T-helper 9 cell (primary cell): ENCODE measurements at regions not wholly inside any gene's neighbourhood (a gene's known extent, or its start where the extent isn't known, plus 50 kb on each side); places are given as distances from the start of the nearest gene placed in this dataset.

ENCODE experiments used
- DNase-seq: peaks from one replicate; pipeline ENCODE4 v3.0.0-alpha.2; 2020

DNA sequence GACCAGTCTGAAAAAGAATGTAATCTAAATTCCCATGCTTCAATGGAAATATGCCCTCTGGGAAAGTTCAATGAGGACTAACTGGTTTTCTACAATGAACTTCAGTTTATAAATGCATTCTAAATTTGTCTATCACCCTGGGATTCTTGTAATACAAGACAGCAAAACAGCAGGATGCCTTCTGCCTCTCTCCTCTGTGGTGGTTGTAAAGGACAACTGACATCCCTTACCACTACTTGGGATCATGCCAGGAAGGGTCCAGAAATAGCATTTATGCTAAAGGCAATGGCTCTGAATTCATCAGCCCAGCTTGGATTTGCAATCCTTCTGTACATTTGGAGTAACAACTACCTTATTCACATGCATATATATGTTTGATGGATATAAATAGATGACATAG, 97.3 kb upstream of the ADAMTS16 start:
- no peak for DNase-seq

DNA sequence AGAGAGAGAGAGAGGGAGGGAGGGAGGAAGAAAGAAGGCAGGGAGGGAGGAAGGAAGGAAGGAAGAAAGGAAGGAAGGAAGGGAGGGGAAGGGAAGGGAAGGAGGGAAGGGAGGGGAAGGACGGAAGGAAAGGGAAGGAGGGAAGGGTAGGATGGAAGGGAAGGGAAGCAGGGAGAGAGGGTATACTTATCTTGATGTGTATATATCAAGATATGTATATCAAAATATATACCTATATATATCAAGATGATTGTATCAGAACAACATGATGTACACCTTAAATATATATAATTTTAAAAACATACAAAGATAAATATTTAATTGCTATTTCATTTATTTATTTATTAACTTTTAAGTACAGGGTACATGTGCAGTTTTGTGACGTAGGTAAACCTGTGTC, 96.8 kb upstream of the ADAMTS16 start:
- no peak for DNase-seq

DNA sequence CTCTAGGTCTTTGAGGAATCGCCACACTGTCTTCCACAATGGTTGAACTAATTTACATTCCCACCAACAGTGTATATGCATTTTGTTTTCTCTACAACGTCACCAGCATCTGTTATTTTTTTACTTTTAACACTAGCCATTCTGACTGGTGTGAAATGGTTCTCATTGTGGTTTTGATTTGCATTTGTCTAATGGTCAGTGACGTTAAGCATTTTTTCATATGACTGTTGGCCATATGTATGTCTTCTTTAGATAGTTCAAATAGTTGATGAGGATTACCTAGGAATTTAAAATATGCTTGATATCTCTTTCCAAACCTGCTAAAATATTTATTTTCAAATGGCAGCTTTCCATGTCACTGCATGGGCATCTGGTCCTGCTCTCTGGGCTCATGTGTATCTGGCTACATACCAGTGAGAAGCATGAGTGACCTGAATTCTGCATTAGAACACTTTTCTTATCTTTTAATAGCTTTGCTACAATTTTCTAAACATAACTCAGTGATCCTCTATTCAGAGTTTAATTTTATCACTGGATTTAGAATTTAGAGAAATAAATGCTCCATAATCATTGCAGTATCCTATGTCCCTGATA, 95.8 kb upstream of the ADAMTS16 start:
- no peak for DNase-seq

DNA sequence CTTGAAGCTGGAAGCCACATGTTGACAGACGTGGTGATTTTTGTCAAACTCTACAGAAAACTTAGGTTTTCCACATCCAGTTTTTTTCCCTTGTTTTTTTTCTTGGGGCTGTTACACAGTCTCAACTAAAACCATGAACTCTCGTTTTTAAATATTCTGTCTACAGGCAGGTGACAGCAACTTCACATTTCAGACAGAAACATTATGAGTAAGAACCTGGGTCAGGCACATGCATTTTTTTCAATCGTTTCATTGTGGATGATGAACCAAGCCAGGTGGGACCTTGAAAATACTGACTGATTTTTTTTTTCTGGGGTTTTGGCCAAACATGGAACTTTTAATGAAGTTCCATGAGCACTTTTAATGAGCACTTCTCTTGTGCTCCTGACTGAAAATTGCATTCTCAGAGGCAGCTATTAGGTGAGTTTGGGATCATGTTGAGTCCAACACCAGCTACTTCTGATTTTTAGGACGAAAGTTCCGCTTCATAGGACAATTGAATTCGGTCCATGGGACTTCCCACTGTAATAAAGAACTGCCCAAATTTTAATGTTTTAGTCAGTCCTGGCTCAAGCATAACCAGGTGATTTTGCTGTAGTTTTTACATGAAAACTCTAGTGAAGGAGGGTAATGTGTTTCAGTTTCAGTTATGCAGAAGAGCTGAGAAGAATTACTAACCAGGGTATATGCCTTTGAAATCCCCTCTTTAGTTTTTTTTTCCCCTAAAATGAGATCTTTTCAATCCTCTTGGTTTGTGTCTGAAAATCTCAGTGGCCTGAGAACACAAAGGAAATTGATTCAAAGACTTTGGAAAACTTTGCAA, 93.2 kb upstream of the ADAMTS16 start:
- DNase-seq = no peak

DNA sequence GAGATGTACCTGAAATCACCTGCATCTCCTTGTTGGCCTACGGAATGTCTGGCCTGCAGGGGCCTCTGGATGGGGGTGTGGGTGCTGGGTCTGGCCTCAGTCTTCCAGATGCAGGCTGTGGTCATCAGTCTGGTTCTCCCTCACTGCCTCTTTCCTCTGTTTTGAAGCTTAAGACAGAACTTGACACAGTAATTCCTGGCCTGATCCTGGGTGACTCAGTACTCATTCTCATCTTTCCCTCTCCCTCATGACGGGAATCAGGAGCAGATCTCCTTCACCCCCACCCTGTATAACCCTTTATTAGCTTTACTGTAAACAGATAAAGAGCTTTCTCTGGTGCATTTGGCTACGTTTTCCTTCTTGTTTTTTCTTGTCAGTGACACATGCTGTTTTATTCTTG, 89.3 kb upstream of the ADAMTS16 start:
- DNase-seq = no peak

DNA sequence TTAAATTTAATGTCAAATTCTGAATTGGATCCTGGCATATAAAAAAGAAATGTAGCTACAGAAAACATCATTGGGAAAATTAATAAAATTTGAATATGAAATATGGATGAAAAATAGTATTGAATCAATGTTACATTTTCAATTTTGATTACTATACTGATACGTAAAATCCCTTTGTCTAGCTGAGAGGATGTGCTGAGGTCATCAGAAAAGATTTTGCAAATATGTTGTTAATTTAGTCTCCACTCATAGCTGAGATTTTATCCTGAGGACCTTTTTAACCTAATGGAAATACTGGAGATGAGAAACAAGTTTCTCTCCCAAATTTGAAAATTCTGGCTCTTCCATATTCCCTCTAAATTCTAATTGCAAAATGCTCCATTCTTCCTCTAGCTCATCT, 84.4 kb upstream of the ADAMTS16 start:
- no peak for DNase-seq

DNA sequence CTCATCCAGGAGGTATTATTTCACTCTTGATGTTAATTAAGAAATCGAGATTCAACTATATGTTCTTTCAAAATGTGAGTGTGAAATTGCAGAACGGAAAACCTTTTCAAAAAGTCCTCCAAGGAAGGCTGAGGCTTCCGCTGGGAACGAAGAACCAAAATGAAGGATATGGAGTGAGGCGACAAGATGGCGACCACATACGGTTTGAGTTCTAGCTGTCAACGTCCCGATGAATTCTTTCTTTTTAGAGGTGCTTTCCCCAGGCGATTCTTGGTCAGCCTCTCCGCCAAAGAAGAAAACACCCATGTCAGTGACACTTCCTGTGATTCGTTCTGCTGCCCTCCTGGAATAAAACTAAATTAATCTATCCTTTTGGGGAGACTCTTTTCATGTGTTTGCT, 78.3 kb upstream of the ADAMTS16 start:
- no peak for DNase-seq

DNA sequence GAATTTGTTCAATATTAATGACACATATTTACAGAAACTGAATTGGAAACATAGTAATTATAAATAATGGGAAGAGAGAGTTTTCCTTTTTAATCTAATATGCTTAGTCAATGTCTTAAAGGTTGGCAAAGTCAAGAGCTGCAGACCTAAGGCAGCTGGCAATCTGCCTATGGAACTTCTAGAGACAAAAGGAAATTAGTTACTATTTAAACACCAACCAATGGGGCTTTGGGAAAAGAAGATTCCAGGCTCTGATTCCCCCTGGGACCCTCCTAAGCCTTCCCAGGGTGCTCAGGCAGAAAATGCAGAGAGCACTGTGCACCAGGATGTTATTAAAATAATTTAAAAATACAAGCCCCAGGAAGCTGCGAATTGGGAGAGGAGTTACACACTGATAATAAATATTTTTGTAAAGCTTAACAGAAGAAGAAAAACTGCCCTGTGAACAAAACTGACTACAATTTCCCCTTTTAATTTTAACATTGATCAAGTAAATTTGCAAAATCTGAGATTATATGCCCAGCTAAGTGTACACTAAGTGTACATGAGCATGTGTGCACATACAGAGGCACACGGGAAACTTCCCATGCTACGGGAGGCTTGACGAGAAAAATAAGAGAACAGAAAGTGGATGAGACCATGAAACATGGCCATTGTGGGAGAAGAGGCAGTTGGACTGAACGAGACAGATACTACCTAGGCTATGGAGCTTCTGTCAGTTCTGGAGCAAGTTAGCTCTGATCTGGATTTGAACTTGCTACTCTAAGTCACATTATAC, 77.4 kb upstream of the ADAMTS16 start:
- DNase-seq = no peak

DNA sequence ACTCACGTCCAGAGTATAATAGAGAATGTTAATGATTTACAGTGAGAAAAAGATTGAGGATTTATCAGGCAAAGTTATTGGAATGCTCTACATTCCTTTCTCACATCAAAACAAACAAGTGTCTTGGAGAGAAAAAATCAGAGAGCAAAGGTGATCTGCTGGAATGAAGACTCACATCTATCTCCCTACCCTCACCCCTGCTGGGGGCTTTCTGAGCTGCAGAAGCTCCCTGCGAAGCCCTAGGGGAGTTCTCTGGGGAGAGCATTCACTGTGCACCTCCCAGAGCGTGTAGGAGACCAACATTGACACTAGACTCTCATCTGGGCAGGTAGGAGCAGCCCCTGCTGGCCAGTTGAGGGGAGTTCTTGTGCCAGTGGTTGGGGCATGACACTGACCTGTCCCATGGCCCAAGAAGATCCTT, 76.6 kb upstream of the ADAMTS16 start:
- DNase-seq = no peak

DNA sequence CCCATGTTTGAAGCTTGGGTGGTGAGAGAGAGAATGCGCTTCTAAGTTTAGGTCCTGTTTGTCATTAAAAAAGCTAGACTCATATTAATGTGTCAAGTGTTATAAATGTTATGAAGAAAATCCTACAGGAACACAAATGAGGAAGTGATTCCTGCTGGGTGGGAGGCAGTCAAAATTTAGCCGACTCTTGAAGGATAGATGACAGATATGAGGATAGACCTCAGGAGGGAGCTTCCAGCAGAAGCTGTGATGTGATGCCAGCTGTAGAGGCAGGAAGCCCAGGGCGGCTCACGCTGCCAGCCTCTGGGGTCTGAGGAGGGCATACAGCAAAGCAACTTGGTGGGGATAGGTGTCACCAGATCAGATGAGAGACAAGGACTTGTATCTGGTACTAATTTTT, 74.7 kb upstream of the ADAMTS16 start:
- DNase-seq = no peak

DNA sequence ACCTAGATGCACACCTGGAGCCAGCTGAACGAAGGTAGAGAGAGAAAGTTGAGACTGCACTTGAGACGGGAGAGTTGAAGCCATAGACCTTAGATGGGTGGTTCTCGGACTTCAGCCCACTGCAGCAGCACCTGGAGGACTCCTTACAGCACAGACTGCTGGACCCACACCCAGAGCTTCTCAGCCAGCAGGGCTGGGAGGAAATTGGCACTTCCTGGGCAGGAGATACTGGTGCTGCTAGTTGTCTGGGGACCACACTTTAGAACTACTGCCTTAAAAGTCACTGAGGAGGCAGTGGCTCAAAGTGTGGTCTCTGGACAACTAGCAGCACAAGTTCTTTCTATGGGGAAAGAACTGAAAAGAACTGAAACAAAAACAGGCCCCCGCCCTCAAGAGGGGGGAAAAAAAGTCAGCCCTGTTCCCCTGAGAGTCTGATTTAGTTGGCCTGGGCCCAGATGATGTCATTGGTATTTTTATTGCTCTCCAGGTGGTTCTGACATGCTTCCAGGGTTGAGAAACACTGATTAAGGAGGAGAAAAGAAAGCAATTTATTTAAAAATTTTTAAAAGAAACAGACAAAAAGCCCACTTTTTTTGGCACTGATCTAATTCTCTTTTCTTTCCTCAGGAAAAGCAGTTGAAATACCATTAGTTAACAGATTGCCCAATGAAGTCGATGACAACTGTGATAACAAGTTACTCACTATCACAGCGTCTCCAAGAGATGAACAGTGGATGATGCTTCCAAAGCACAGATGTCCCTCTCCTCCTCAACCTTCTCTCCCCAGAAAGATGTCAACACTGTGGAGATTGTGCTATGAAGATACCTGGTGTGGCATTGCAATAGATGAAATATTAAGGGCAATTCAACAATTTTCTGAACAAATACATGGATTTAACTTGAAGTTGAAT, 73.6 kb upstream of the ADAMTS16 start:
- DNase-seq = no peak

DNA sequence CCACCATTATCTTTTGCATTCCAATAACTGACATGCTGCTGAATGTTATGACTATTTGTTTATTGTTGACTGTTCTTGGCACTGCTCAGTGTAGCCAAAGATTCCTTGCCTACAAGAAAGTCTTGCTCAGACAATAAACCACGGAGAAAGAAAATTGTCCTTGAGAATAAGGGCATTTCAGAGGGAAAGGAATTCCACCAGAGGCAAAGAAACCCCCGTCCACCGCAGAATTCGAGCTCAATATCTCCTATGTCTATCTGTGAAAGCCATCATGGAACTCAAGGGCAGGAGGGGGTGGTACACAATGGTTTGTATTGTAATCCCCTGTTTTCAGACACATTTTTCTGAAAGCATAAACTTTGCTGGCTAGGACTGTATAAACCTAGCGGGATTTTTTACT, 70.3 kb upstream of the ADAMTS16 start:
- no peak for DNase-seq

DNA sequence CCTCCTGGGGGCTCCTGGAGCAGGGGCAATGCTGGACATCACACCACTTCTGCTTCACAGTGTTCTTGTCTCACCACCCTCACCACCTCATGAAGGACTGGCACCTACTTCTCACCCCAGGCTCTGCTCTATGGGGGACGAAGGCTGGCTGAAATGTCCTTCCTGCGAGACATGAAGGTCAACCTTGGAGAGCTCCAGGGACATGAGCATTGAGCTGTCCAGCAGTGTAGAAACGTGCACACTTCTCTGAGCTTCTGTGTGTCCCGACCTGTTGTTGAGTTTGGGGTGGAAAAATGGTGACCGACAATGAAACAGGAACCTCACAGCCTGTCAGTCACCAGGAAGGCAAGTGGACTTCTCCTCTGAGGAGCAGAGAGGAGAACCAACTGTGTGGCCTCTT, 68.6 kb upstream of the ADAMTS16 start:
- no peak for DNase-seq

DNA sequence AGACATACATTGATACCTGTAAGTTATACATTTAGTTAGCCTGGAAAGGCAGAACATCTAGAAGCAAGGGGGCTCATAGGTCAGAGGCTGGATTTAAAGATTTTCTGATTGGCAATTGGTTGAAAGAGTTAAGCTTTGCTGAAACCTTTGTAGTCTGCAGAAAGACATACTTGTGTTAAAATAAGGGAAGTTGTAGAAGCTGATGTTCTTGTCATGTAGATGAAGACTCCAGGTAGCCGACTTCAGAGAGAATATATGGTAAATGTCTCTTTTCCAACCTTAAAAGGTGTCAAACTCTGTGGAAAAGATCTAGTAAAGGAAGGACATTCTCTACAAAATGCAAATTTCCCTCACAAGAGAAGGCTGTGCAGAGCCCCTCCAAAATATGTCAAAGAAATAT, 62.9 kb upstream of the ADAMTS16 start:
- no peak for DNase-seq

DNA sequence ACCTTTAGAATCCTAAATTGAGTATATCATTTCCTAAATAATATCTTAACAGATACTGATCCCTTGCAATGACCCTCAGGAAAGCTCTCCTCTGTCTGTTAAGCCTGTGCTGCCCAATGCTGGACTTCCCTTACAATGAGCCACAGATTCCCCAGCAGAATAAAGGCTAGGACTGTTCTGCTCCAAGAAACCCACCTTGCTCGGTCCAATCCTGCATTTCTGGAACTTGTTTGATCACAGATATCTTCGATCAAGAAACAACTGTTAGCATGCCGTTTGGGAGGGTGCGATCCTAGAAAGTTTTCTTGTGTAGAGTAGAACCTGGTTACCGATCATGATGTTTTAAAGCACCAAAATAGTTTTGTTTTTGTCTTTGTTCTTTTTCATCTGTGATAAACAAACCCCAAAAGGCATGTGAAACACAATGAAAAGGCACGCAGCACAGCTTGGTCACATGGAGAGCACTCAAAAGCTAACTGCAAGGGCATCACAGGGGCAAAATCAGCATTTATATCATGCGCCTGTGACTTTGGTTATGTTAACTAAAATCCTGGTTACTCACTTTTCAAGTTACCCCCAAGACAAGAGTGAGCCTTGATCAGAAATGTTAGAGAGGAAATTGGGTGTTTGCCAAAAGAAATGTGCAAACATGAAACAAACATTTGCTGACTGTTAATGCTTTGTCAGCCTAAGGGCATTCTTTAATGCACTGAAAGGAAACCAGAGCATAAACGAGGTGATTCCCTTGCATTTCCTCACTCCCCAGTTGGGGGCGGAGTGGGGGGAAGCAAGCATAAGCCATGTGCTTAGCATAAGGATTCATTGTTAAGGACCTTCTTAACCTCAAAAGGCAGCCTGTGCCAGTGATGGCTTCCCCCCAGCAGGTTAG, 61.9 kb upstream of the ADAMTS16 start:
- DNase-seq = no peak

DNA sequence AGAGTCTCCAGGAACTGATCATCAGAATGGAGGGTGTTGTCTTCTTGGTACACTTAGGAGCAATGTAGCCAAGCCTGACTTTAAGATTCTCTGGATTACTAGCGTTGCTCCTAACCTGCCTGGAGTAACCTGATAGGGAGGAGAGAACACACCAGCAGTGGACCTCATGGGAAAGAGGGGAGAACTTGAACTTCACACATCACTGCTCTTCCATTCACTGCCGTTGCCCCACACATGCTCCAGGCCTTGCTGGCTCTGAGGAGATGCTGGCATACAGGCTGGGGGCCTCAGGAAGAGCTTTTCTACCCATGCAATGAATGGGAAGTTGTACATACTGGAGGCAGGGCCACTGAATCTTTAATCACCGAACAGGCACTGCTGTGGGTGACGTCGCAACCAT, 60.3 kb upstream of the ADAMTS16 start:
- no peak for DNase-seq

DNA sequence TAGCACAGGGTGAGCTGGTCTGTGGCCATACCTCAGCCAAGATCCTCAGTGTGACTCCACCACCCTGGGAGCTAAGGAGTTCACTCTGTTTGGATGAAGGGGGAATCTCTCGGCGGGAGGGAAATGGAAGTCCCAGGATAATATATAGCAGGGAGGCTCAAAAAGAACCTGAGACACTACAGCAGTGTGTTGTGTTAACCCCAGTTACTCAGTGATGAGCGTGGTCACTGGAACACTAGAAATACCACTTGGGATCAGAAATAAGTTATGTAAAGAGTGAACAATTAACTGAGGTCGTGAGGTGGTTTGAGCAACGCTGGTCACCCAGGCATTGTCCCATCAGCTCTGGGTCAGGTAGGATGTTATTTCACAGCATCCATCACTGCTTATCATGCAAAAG, 59.3 kb upstream of the ADAMTS16 start:
- no peak for DNase-seq

DNA sequence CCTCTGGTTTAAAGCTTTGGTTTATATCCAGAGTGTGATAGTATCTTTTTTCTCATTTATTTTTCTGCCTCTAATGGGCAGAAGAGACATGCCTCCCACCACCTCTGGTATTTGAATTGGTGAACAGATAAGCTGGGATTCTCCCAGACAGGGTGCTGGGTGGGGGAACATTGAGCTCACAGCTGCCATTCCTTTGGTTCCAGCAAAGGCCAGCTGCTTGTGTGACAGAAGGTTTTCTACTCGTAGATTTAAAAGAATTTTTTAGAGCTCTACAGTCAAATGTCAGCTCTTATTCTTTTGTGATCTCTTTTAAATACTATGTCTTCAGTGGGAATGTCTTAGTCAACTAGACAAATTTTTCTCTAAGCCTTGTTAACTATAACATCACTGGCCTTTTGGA, 54.7 kb upstream of the ADAMTS16 start:
- DNase-seq = no peak

DNA sequence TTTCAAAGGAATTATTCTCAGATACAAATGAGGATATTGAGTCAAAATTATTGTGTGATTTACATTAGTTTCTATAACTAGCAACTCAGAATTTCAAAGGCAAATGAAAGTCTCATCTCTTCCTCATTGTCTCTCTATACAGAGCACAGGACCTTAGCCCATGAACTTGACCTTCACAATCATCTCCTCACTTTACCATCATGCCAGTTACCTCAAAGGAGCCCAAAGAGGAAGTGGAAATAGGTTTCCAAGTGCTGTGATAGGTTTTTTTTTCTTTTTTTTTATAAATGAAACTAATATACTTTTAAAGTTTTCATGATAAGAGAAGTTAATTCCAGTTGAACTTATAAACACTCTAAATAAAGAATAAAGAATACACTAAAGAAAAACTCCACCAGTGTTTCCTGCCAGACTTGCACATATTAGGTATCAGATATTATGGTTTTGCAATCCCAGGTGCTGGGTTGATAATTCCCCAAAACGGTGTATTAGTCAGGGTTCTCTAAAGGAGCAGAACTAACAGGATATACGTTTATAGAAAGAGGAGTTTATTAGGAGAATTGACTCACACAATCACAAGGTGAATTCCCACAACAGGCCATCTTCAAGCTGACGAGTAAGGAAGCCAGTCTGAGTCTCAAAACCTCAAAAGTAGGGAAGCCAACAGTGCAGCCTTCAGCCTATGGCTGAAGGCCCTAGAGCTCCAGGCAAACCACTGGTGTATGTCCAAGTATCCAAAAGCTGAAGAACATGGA, 50.1 kb upstream of the ADAMTS16 start:
- no peak for DNase-seq
